ENCODE measurements at regions not wholly inside any gene's neighbourhood (a gene's known extent, or its start where the extent isn't known, plus 50 kb on each side); places are given as distances from the start of the nearest gene placed in this dataset.

GRCh38 chr6:145539831-145540230 is 195.5 kb downstream of the EPM2A start:
- TF ChIP-seq, protein P1, sequence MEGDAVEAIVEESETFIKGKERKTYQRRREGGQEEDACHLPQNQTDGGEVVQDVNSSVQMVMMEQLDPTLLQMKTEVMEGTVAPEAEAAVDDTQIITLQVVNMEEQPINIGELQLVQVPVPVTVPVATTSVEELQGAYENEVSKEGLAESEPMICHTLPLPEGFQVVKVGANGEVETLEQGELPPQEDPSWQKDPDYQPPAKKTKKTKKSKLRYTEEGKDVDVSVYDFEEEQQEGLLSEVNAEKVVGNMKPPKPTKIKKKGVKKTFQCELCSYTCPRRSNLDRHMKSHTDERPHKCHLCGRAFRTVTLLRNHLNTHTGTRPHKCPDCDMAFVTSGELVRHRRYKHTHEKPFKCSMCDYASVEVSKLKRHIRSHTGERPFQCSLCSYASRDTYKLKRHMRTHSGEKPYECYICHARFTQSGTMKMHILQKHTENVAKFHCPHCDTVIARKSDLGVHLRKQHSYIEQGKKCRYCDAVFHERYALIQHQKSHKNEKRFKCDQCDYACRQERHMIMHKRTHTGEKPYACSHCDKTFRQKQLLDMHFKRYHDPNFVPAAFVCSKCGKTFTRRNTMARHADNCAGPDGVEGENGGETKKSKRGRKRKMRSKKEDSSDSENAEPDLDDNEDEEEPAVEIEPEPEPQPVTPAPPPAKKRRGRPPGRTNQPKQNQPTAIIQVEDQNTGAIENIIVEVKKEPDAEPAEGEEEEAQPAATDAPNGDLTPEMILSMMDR (conservative IDR thresholded peaks at IDR 0.05; ENCODE audit: low read depth in 2 of 2): no peak
- TF ChIP-seq EZH2 (IDR thresholded peaks at IDR 0.05; ENCODE audit: low read depth, unreplicated experiment) (no peak), POLR2AphosphoS5 (IDR thresholded peaks at IDR 0.05; ENCODE audit: low read depth) (no peak), EZH2phosphoT487 (IDR thresholded peaks at IDR 0.05; ENCODE audit: unreplicated experiment) (no peak), JUNB (IDR thresholded peaks at IDR 0.05; ENCODE audit: unreplicated experiment) (no peak), REST (IDR thresholded peaks at IDR 0.05; ENCODE audit: unreplicated experiment) (no peak), CREB1 (CRISPR knock-in tag; IDR thresholded peaks at IDR 0.05; ENCODE audit: low read depth) (no peak)

Measured in GM23338 (cell line).